Left ventricle myocardium inferior (tissue), 1 donor: ENCODE measurements at regions not wholly inside any gene's neighbourhood (a gene's known extent, or its start where the extent isn't known, plus 50 kb on each side); places are given as distances from the start of the nearest gene placed in this dataset.
"Not testable (repeated sequence)": the region's sequence is repeated elsewhere in the genome, so short reads cannot be mapped to it uniquely, and the experiment has no call there.

Experiments used
- DNase-seq: peaks from one replicate; pipeline ENCODE4 v3.0.0-alpha.2; 2020
- H3K27ac ChIP-seq: fragments of 200-600 bp; replicated peaks from 2 replicates; pipeline ENCODE4 v1.8.0; 2021
- H3K27me3 ChIP-seq: fragments of 200-600 bp; 2 replicates; pipeline ENCODE4 v1.8.0; 2021; ENCODE audit warnings: low read depth
- H3K36me3 ChIP-seq: fragments of 200-600 bp; 2 replicates; pipeline ENCODE4 v1.8.0; 2021
- H3K4me1 ChIP-seq: fragments of 200-600 bp; 2 replicates; pipeline ENCODE4 v1.8.0; 2021
- H3K4me3 ChIP-seq: fragments of 200-600 bp; 2 replicates; pipeline ENCODE4 v1.8.0; 2021; ENCODE audit warnings: mild to moderate bottlenecking, moderate library complexity
- H3K9me3 ChIP-seq: fragments of 200-600 bp; replicated peaks from 2 replicates; pipeline ENCODE4 v1.8.0; 2021
- CTCF ChIP-seq: fragments of 200-600 bp; IDR thresholded peaks from 2 replicates; pipeline ENCODE4 v1.8.0; 2021; ENCODE audit warnings: antibody characterized with exemption, mild to moderate bottlenecking, borderline replicate concordance
- intact Hi-C: fragments of 100-400 bp; cut with micrococcal nuclease; formaldehyde crosslinking; loops from one replicate; pipeline ENCODE4 v1.11.0; 2022
- donor health status: DM: no; HTN: yes; CAD: no; lungs with severe emphysema.

DNA sequence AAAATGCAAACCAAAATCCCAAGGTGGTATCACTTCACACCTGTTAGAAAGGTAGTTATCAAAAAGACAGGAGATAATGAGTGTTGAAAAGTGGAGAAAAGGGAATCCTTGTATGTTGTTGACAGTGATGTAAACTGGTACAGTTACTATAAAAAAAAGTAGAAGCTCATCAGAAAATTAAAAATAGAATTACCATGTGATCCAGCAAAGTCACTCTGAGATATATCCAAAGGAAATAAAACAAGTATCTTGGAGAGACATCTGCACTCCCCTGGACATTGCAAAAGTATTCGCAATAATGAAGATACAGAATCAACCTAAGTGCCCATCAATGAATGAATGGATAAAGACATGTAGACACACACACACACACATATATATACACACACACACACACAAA, 208.3 kb upstream of the PIEZO2 start:
- Histone ChIP-seq H3K4me1 (no peaks in the 10 kb centered on the region), H3K9me3 (peaks cover 13% of the 10 kb centered on the region), H3K27ac (no peak overlapping the region), H3K27me3 (no peaks in the 10 kb centered on the region), H3K4me3 (no peak overlapping the region), H3K36me3 (no peaks in the 10 kb centered on the region)
- DNase-seq: no peak
- TF ChIP-seq CTCF: no peak
- intact Hi-C loops: no loop called here

DNA sequence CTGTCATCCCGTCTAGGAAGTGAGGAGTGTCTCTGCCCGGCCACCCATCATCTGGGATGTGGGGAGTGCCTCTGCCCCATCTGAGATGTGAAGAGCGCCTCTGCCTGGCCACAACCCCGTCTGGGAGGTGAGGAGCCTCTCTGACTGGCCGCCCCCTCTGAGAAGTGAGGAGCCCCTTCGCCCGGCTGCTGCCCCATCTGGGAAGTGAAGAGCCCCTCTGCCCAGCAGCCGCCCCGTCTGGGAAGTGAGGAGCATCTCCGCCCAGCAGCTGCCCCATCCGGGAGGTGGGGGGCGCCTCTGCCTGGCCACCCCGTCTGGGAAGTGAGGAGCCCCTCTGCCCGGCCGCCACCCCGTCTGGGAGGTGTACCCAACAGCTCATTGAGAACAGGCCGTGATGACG, 195.2 kb upstream of the PIEZO2 start:
- H3K36me3 ChIP-seq, H3K4me3 ChIP-seq, intact Hi-C loops, DNase-seq, H3K27ac ChIP-seq, H3K27me3 ChIP-seq, H3K4me1 ChIP-seq: not testable (repeated sequence)
- peaks cover 53% of the 10 kb centered on the region for H3K9me3 ChIP-seq

DNA sequence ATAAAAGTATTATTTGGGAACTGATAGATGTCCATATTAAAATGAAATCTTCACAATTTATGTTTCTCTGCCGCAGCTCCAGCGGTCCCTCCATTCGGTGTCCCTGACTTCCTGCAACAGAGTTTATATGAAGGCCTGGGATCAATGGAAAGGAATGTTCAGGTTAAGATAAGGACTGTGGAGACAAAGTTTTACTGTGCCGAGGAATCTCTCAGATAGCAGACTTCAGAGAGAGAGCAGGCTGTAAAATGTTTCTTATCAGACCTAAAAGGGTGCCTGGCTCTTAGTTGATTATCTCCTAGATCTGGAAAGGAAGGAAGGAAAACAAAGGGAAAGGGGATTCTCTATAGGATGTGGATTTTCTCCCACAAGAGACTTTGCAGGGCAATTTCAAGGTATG, 193.7 kb upstream of the PIEZO2 start:
- Histone ChIP-seq H3K27ac (no peak overlapping the region), H3K4me3 (no peak overlapping the region), H3K4me1 (no peaks in the 10 kb centered on the region), H3K27me3 (no peaks in the 10 kb centered on the region), H3K36me3 (no peaks in the 10 kb centered on the region), H3K9me3 (peaks cover 42% of the 10 kb centered on the region)
- TF ChIP-seq CTCF: no peak
- no peak for DNase-seq
- intact Hi-C loops: no loop called here

DNA sequence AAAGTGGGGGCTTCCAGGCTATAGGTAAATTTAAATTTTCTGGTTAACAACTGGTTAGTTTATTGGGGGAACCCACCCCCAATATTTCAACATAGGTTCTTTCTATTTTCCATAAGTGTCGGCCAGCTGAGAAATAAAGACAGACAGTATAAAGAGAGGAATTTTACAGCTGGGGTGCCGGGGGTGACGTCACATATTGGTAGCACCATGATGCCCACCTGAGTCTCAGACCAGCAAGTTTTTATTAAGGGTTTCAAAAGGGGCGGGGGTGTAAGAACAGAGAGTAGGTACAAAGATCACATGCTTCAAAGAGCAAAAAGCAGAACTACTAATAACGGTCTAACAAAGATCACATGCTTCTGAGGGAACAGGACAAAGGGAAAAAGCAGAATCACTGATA, 192.7 kb upstream of the PIEZO2 start:
- DNase-seq, H3K27me3 ChIP-seq, intact Hi-C loops, H3K4me3 ChIP-seq, H3K36me3 ChIP-seq, H3K27ac ChIP-seq, H3K4me1 ChIP-seq: not testable (repeated sequence)
- peaks cover 33% of the 10 kb centered on the region for H3K9me3 ChIP-seq

DNA sequence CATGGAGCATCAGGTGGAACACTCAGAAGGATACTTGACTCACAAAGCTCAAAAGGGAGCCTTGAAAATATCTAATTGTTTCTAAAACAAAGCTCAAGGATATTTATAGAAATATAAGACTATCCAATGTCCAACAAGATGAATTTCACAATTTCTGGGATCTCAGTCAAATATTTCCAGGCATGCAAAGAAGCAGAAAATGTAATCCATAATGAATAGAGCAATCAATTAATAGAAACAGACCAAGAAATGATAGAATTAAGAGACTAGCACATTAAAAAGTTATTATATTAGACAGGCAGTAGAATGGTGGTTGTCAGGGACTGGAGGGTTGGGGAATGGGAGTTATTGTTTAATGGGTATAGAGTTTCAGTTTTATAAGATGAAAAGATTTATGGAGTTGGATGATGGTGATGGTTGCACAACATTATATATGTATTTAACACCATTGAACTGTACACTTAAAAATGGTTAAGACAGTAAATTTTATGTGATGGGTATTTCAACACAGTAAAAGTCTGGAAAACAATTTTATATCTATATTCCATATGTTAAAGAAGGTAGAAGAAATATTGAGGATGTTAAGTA, 189.9 kb upstream of the PIEZO2 start:
- Histone ChIP-seq H3K27me3 (no peaks in the 10 kb centered on the region), H3K4me1 (no peaks in the 10 kb centered on the region), H3K4me3 (no peak overlapping the region), H3K9me3 (peaks cover 24% of the 10 kb centered on the region), H3K27ac (no peak overlapping the region), H3K36me3 (no peaks in the 10 kb centered on the region)
- intact Hi-C loops: no loop called here
- DNase-seq: no peak
- no peak for TF ChIP-seq CTCF

- H3K9me3 ChIP-seq: no peaks in the 10 kb centered on the region
- H3K4me3 ChIP-seq: no peak overlapping the region
- H3K36me3 ChIP-seq: no peaks in the 10 kb centered on the region
- H3K4me1 ChIP-seq: no peaks in the 10 kb centered on the region
- H3K27me3 ChIP-seq: no peaks in the 10 kb centered on the region
- H3K27ac ChIP-seq: no peak overlapping the region
- no peak for DNase-seq
- no peak for TF ChIP-seq CTCF
- intact Hi-C loops: no loop called here
These were observed 186.9 kb upstream of the PIEZO2 start for GRCh38 chr18:11336241-11336640.
